MG63 (cell line): ENCODE measurements at regions not wholly inside any gene's neighbourhood (a gene's known extent, or its start where the extent isn't known, plus 50 kb on each side); places are given as distances from the start of the nearest gene placed in this dataset.
"Not testable (repeated sequence)": the region's sequence is repeated elsewhere in the genome, so short reads cannot be mapped to it uniquely, and the experiment has no call there.

Experiments
- DNase-seq: peaks from one replicate; pipeline ENCODE4 v3.0.0-alpha.2; 2020
- H3K27me3 ChIP-seq: fragments of 250-450 bp; sonication (Bioruptor Pico); 2 replicates; pipeline ENCODE4 v1.5.1; 2020; ENCODE audit warnings: mild to moderate bottlenecking, moderate library complexity
- H3K36me3 ChIP-seq: fragments of 250-450 bp; sonication (Bioruptor Pico); 2 replicates; pipeline ENCODE4 v1.5.1; 2020; ENCODE audit warnings: mild to moderate bottlenecking, moderate library complexity
- H3K4me3 ChIP-seq: fragments of 250-450 bp; sonication (Bioruptor Pico); 2 replicates; pipeline ENCODE4 v1.5.1; 2020; ENCODE audit warnings: mild to moderate bottlenecking, moderate library complexity
- H3K9me3 ChIP-seq: fragments of 250-450 bp; sonication (Bioruptor Pico); 2 replicates; pipeline ENCODE4 v1.5.1; 2020; ENCODE audit warnings: mild to moderate bottlenecking, moderate library complexity

DNA sequence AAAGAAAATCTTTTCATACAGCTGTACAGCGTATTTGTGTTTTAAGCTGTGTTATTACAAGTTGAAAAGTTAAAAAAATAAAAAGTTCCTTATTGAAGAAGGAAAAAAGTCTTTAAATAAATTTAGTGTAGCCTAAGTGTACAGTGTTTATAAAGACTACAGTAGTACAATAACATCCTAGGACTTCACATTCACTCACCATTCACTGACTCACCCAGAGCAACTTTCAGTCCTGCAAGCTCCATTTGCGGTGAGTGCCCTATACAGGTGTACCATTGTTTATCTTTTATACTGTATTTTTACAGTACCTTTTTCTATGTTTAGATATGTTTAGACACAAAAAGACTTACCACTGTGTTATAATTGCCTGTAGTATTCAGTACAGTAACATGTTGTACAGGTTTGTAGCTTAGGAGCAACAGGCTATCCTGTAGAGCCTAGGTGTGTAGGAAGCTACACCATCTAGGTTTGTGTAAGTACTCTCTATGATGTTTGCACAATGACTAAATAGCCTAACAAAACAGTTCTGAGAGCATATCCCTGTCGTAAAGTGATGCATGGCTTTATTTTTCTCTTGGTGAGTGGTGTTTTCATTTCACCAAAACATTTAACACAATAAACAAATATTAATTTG lies 275.2 kb downstream of the DACT1 start:
- no peaks in the 10 kb centered on the region for H3K36me3 ChIP-seq
- no peaks in the 10 kb centered on the region for H3K27me3 ChIP-seq
- DNase-seq = no peak
- no peak overlapping the region for H3K4me3 ChIP-seq
- H3K9me3 ChIP-seq = no peaks in the 10 kb centered on the region

DNA sequence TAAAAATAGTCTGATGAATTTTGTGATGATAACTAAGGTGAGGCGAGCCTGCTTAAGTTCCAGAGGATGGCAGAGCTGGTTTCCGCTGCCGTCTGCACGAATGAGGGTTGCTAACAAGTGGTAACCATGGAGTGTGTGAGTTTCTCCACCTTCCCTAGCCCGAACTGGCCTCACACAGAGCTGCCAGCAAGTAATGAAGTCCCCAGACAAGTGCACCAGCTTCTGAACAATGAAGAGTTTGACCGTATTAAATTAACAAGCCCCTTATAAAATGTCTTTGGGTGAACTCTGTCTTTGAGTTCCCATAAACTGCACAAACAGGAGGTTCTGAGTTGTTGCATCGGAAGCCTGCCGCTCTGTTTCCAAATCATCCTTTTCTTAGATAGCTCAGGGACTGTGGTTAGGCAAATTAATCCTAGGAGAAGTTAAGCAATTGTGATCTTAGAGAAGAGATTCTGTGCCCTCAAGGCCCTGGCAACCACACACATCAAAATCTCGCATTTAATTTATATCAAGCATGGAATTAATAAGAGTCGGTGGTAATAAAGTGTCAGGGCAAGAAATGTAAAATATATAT lies 274.1 kb upstream of the DAAM1 start:
- no peaks in the 10 kb centered on the region for H3K36me3 ChIP-seq
- H3K9me3 ChIP-seq = no peaks in the 10 kb centered on the region
- no peak overlapping the region for H3K4me3 ChIP-seq
- no peaks in the 10 kb centered on the region for H3K27me3 ChIP-seq
- no peak for DNase-seq

DNA sequence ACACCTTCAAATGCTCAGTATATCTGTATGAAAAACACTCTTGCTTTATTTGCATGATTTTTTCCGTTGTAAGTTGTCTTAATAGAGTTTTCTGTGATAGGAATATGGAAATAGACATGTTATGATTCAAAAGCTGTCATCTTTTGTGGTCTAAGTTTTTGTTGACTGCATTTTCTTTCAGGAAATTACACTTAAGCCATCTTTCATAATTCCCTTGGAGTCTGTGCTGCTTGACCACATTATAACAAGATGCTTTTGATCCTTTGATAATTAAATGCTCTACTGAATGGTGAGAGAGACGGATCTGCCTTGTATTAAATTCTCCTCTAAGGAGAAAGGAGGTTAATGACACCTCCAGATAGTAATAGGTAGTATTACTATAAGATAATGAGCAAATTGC lies 272.8 kb upstream of the DAAM1 start:
- Histone ChIP-seq H3K36me3 (no peaks in the 10 kb centered on the region), H3K27me3 (no peaks in the 10 kb centered on the region), H3K9me3 (no peaks in the 10 kb centered on the region), H3K4me3 (no peak overlapping the region)
- DNase-seq = no peak

DNA sequence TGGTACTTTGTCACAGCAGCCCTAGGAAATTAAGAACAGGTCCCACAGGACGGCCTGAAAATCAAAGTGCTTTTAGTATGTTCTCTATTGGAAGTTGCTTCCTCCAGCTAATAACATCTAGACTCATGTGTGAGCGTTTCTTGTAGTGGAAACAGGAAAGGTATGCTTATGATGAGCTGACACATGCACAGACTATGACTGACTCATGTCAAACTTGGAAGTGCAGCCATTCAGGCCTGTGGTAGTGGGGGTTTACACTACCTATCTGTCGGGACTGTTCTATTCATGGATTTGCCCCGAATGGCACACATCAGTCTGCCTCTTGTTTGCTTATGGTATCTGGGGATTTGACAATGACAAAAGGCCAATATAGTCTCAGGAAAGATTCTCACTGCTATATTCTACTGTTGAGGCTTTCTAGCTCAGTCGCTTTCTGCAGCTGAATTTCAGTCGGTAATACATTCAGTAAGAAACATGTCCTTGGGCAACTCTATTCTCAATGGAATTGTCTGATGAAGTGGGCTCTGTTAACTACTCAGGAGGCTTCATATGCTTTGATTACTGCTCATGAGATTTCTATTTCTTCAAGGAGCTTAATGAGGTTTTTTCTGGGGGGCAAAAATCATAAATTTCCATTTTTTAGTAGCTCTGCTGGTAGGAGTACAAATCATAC lies 270.3 kb upstream of the DAAM1 start:
- no peak overlapping the region for H3K4me3 ChIP-seq
- peak; percentile 7 for DNase-seq
- no peaks in the 10 kb centered on the region for H3K36me3 ChIP-seq
- H3K9me3 ChIP-seq = no peaks in the 10 kb centered on the region
- no peaks in the 10 kb centered on the region for H3K27me3 ChIP-seq

DNA sequence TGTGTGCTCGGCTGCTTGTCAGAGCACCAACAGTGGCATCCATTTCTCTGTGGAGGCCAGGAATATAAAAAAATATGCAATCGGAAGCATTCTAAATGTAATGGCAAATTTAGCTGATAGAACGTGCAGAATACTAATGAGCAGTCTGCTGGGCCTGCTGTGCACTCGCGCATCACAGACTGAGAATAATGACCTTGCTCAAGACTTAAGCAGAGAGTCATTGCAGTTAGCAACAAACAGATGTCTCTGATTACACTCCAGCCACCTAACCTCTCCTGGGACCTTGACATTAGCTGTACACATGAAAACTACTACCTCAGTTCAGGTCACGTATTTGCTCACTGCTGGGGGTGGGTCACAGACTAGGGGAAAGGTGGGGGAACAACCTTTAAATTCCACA lies 269.2 kb upstream of the DAAM1 start:
- Histone ChIP-seq H3K4me3 (no peak overlapping the region), H3K36me3 (no peaks in the 10 kb centered on the region), H3K27me3 (no peaks in the 10 kb centered on the region), H3K9me3 (no peaks in the 10 kb centered on the region)
- no peak for DNase-seq

DNA sequence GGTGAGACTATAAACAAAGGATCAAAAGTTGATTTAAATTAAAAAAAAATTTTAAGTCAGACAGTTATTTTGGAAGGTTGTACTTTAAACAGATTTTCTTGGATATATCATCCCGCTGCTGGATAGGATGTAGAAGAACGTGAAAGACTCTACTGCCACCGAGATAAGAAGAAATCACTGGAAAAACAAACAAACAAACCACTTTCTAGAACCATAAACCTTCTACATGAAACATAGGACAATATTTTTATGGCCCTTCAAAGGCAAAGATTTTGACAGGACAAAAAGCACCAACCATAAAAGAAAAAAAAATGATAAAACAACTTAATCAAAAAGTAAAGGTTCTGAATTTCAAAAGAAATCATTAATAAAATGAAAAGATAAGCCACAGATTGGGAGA lies 268.2 kb upstream of the DAAM1 start:
- Histone ChIP-seq H3K9me3 (no peaks in the 10 kb centered on the region), H3K4me3 (no peak overlapping the region), H3K27me3 (no peaks in the 10 kb centered on the region), H3K36me3 (no peaks in the 10 kb centered on the region)
- DNase-seq = no peak

DNA sequence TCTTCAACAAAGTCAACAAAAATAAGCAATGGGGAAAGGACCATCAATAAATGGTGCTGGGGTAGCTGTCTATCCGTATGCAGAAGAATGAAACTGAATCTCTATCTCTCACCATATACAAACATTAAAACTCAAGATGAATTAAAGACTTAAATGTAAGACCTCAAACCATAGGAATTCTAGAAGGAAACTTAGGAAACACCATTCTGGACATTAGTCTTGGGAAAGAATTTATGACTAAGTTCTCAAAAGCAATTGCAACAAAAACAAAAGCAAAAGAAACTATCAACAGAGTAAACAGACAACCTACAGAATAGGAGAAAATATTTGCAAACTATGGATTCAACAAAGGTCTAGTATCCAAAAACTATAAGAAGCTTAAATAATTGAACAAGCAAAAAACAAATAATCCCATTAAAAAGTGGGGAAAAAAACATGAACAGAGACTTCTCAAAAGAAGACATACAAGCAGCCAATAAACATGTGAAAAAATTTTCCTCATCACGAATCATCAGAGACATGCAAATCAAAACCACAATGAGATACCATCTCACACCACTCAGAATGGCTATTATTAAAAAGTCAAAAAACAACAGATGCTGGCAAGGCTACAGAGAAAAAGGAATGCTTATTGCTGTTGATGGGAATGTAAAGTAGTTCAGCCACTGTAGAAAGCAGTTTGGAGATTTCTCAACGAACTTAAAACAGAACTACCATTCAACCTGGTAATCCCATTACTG lies 266.1 kb upstream of the DAAM1 start:
- not testable (repeated sequence) for H3K27me3 ChIP-seq, H3K36me3 ChIP-seq, DNase-seq, H3K9me3 ChIP-seq, H3K4me3 ChIP-seq

DNA sequence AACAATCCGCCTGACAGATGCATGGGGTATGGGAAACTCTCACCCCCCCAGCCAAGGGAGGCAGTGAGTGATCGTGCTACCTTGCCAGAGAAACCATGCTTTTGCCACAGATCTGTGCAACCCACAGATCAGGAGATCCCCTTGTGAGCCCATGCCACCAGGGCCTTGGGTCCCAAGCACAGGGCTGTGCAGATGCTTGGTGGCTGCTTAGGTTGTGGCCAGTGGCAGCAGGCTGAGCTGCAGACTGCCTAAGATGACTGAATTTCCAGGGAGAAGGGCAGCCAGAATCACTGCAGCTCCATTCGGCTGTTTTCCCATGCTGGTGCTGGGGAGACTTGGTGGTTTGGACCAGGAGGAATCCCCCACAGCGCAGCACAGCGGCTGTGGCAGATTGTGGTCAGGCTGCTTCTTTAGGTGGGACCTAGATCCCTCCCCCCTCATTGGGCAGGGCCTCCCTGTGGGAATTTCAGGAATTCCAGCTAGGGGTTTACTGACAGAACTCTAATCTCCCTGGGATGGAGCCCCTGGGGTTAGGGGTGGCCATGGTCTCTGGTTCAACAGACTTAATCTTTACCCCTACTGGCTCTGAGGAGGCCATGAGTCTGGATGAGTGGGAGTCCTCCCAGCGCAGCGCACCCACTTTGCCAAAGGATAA lies 264.6 kb upstream of the DAAM1 start:
- Histone ChIP-seq H3K9me3 (no peaks in the 10 kb centered on the region), H3K27me3 (no peaks in the 10 kb centered on the region), H3K4me3 (no peak overlapping the region), H3K36me3 (no peaks in the 10 kb centered on the region)
- DNase-seq = no peak

DNA sequence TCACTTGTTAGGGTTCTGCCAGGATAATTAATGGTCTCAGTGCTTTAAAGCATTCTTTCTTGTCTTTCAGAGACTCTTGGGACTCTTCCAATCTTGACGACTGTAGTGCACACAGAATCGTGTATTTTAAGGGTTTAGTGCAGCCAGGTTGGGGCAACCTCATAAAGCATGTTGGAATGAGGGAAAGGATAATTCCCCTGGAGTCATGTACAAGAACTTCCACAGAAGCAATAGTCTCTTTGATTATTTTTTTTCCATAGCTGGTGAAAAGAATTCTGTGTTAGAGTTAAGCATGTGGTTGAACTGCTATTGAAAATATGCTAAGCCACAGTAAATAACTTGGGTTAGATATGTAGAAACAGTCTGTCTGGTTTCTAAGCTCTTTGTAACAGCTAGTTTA lies 246.8 kb upstream of the DAAM1 start:
- DNase-seq = no peak
- Histone ChIP-seq H3K4me3 (no peak overlapping the region), H3K36me3 (no peaks in the 10 kb centered on the region), H3K27me3 (no peaks in the 10 kb centered on the region), H3K9me3 (no peaks in the 10 kb centered on the region)

DNA sequence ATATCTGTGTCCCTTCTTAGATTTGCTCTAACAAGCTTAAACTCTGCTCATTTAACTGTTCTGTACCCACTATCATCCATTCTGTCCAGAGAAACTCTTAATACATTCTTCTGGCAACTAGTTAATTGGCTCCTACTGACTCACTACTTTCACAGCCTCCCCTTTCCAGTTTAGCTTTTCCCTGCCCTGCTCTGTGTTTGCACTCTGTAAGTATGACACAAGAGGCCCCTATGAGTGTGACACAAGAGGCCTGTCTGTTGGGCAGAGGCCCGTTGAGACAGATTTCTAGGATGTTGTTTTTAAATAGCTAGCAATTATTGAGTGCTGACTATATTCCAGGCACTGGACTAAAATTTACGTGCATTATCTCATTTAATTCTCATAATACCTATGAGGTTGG lies 246.0 kb upstream of the DAAM1 start:
- Histone ChIP-seq H3K4me3 (no peak overlapping the region), H3K36me3 (no peaks in the 10 kb centered on the region), H3K27me3 (no peaks in the 10 kb centered on the region), H3K9me3 (no peaks in the 10 kb centered on the region)
- no peak for DNase-seq

DNA sequence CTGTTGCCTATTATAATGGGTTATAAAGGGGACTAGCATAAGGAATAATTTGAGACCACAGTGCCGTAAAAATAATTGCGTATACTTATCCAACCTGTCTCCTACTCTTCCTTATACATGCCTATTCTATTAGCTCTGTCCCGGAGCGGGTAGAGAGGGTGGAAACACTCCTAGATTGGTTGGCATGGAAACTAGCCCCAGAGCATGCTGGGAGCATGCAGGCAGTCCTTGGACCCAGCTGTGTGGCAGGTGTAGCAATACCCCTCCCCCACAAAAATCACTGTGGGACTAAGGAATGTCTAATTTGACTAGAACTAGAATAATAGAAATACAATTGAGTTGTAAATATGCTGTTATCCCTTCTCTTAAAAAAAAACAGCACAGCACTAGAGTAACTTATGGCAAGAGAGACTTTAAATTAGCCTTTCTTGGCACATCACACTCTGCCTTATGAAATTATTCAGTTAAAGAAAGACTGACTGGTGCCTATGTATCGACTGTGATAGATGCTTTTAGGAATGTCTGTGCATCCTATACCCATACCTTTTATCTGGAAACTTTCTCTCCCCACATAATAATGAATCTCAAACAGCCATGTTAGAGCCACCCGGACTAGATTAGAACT lies 244.0 kb upstream of the DAAM1 start:
- no peaks in the 10 kb centered on the region for H3K27me3 ChIP-seq
- no peak for DNase-seq
- H3K36me3 ChIP-seq = no peaks in the 10 kb centered on the region
- H3K4me3 ChIP-seq = no peak overlapping the region
- H3K9me3 ChIP-seq = no peaks in the 10 kb centered on the region

DNA sequence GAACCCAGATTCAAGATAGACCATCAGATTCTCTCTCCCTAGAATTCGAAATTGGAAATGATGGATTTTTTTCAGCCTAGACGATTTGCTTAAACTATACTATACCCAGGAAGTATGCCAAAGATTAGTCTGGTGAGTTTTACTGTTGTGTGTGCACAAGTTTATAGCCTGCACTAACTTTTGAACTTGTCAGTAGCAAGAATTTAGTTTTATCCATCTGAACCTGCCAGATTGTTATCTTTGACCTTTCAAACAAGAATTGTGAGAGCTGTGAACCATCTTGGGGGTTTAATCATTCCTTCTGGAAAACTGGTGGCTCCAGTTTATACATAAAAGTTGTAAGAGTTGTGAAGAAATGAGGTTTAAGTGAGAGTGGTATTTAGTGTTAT lies 243.5 kb upstream of the DAAM1 start:
- no peak for DNase-seq
- H3K27me3 ChIP-seq = no peaks in the 10 kb centered on the region
- no peak overlapping the region for H3K4me3 ChIP-seq

DNA sequence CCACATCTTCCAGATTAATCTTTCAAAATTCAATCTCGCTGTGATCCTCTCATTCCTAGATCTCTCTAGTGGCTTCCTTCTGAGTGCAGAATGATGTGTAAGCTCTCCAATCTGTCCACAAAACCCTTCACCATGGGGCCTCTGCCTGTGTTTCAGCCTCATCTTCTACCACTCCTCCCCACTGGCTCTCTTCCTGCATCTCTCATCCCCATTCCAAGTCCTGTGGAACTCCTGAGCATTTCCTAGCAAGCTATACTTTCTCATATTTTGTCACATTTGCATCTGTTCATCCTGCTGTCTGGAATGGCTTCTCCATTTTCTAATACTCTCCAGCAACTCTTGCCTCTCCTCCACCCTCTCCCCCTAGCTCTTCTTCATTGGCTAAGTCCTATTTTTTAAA lies 242.0 kb upstream of the DAAM1 start:
- no peaks in the 10 kb centered on the region for H3K27me3 ChIP-seq
- no peaks in the 10 kb centered on the region; the same call in 1 of the 2 replicates for H3K9me3 ChIP-seq
- no peak overlapping the region for H3K4me3 ChIP-seq
- H3K36me3 ChIP-seq = no peaks in the 10 kb centered on the region
- no peak for DNase-seq

More for the DNA sequence above, 243.5 kb upstream of the DAAM1 start:
- Histone ChIP-seq H3K9me3 (no peaks in the 10 kb centered on the region), H3K36me3 (no peaks in the 10 kb centered on the region)

DNA sequence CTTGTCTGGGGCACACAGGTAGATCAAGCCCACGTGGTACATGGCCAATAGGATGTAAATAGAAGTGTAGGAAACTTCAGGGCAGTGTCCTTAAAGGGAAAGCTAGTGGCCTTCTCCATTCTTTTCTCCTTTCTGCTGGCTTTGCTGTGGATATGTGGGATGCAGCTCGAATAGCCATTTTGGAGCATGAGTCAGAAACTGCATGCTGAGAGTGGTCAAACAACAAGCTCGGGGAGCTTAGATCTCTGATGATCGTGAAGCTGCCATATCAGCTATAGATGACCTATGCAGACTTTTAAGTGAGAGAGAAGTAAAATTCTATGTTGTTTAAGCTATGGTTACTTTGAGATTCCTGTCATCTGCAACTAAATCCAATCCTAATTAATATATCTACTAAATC lies 241.3 kb upstream of the DAAM1 start:
- no peak overlapping the region for H3K4me3 ChIP-seq
- no peak for DNase-seq
- no peaks in the 10 kb centered on the region for H3K27me3 ChIP-seq
- H3K36me3 ChIP-seq = no peaks in the 10 kb centered on the region
- H3K9me3 ChIP-seq = no peaks in the 10 kb centered on the region; the same call in 1 of the 2 replicates

DNA sequence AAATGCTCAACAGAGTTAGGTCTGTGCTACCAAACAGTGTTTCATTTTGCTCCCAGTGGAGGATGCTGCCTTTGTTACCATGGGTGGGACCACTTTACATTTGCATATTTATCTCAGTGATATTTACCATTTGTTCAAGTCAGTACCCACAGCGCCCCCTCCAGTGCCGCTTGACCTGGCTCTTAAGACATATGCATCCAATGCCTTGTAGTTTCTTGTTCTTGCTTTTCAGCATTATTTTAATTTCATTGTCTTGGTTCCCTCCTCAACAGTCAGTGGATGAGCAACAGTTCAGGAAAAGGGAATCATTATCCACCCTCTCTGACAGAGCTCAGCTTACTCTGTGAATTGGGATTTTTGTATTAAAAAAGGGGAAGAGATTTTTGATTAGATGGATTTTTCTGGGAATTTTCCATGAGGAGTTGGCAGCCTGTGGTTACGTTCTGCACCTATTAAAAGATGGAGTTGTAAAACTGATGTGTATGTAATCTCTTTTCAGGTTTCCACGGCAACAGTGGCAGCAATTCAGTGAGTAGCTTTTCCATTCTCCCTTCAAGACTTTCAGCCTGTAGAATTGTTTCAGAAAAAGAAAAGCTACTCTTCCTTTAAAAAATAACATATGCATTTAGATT lies 240.5 kb upstream of the DAAM1 start:
- Histone ChIP-seq H3K36me3 (no peaks in the 10 kb centered on the region), H3K27me3 (no peaks in the 10 kb centered on the region), H3K9me3 (no peaks in the 10 kb centered on the region; the same call in 1 of the 2 replicates), H3K4me3 (no peak overlapping the region)
- no peak for DNase-seq

DNA sequence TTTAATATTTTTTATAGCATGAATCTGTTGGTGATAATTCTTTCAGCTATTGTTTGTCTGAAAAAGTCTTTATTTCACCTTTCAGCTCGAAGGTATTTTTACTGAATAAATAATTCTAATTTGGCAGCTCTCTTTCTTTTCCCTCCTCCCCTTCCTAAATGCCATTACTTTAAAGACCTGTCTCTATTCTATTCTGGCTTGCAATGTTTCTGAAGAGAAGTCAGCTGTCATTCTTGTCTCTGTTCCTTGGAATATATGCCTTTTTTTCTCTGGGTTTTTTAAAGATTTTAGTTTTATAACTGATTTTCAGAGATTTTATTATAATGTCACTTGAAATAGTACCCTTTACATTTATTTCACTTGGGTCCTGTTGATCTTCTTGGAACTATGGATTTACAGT lies 237.9 kb upstream of the DAAM1 start:
- no peak for DNase-seq
- no peak overlapping the region for H3K4me3 ChIP-seq
- H3K27me3 ChIP-seq = no peaks in the 10 kb centered on the region
- no peaks in the 10 kb centered on the region for H3K36me3 ChIP-seq
- H3K9me3 ChIP-seq = no peaks in the 10 kb centered on the region; the same call in 1 of the 2 replicates
